WTC11 (cell line): ENCODE measurements at regions not wholly inside any gene's neighbourhood (a gene's known extent, or its start where the extent isn't known, plus 50 kb on each side); places are given as distances from the start of the nearest gene placed in this dataset.
"Not testable (repeated sequence)": the region's sequence is repeated elsewhere in the genome, so short reads cannot be mapped to it uniquely, and the experiment has no call there.

Source experiments
- ATAC-seq: fragments of 200-7000 bp; cut with Tn5 transposase; 2 replicates; pipeline ENCODE4 v1.10.0; 2021; ENCODE audit warnings: mild to moderate bottlenecking, moderate library complexity
- CTCF ChIA-PET: fragments of 300-600 bp; sonication (Branson Sonifier 250); formaldehyde crosslinking; loops from one replicate; lab custom pipeline; 2021; ENCODE audit warnings: antibody characterized with exemption; lab: Charles Lee
- POLR2A ChIA-PET: fragments of 350-600 bp; sonication (Branson Sonifier 250); formaldehyde crosslinking; loops from one replicate; lab custom pipeline; 2021; ENCODE audit warnings: antibody characterized with exemption; lab: Charles Lee
- DNase-seq: peaks from one replicate; pipeline ENCODE4 v3.0.0; 2021; ENCODE audit warnings: low spot score
- H3K27ac Mint-ChIP-seq: 2 replicates; pipeline ENCODE4 v1.8.0; 2021; ENCODE audit warnings: mixed read lengths
- H3K27me3 Mint-ChIP-seq: 2 replicates; pipeline ENCODE4 v1.8.0; 2021; ENCODE audit warnings: low read depth, mild to moderate bottlenecking, moderate library complexity, mixed read lengths
- H3K36me3 Mint-ChIP-seq: 2 replicates; pipeline ENCODE4 v1.8.0; 2021; ENCODE audit warnings: mixed read lengths
- H3K4me1 Mint-ChIP-seq: 2 replicates; pipeline ENCODE4 v1.8.0; 2022; ENCODE audit warnings: mixed read lengths
- H3K4me3 Mint-ChIP-seq: 2 replicates; pipeline ENCODE4 v1.8.0; 2021; ENCODE audit warnings: mild to moderate bottlenecking, moderate library complexity, mixed read lengths
- H3K9me3 Mint-ChIP-seq: 2 replicates; pipeline ENCODE4 v1.8.0; 2021; ENCODE audit warnings: mixed read lengths
- AFF4 ChIP-seq: sonication (generic); formaldehyde crosslinking; IDR thresholded peaks from 2 replicates; pipeline ENCODE4 v1.8.1; 2023; ENCODE audit warnings: mild to moderate bottlenecking, missing genetic modification reagents, borderline replicate concordance
- CREB1 ChIP-seq: sonication (generic); formaldehyde crosslinking; IDR thresholded peaks from 2 replicates; pipeline ENCODE4 v1.8.0; 2023; ENCODE audit warnings: mild to moderate bottlenecking, missing genetic modification reagents
- CTCF ChIP-seq: fragments of 200-600 bp; IDR thresholded peaks from 2 replicates; pipeline ENCODE4 v1.8.0; 2022; ENCODE audit warnings: antibody characterized with exemption
- ETV6 ChIP-seq: sonication (generic); formaldehyde crosslinking; IDR thresholded peaks from 2 replicates; pipeline ENCODE4 v1.8.1; 2022; ENCODE audit warnings: mild to moderate bottlenecking, missing genetic modification reagents
- IRF1 ChIP-seq: sonication (generic); formaldehyde crosslinking; IDR thresholded peaks from 2 replicates; pipeline ENCODE4 v1.8.0; 2023; ENCODE audit warnings: missing genetic modification reagents
- JUN ChIP-seq: sonication (generic); formaldehyde crosslinking; IDR thresholded peaks from 2 replicates; pipeline ENCODE4 v1.8.0; 2023; ENCODE audit warnings: mild to moderate bottlenecking, missing genetic modification reagents
- MXD4 ChIP-seq: fragments of 250-450 bp; sonication (Bioruptor Pico); IDR thresholded peaks from 2 replicates; pipeline ENCODE4 v1.8.0; 2021; ENCODE audit warnings: mild to moderate bottlenecking, moderate library complexity, borderline replicate concordance
- NFATC4 ChIP-seq: fragments of 250-450 bp; sonication (Bioruptor Pico); IDR thresholded peaks from 2 replicates; pipeline ENCODE4 v1.9.0; 2021; ENCODE audit warnings: mild to moderate bottlenecking
- NR2C2 ChIP-seq: sonication (generic); formaldehyde crosslinking; IDR thresholded peaks from 2 replicates; pipeline ENCODE4 v1.8.0; 2022; ENCODE audit warnings: mild to moderate bottlenecking, missing genetic modification reagents
- PREB ChIP-seq: sonication (generic); formaldehyde crosslinking; IDR thresholded peaks from 2 replicates; pipeline ENCODE4 v1.8.1; 2022; ENCODE audit warnings: mild to moderate bottlenecking, missing genetic modification reagents, moderate library complexity, borderline replicate concordance
- SOX15 ChIP-seq: fragments of 250-450 bp; sonication (Bioruptor Pico); IDR thresholded peaks from 2 replicates; pipeline ENCODE4 v1.9.0; 2021; ENCODE audit warnings: mild to moderate bottlenecking
- TEAD4 ChIP-seq: sonication (generic); formaldehyde crosslinking; IDR thresholded peaks from 2 replicates; pipeline ENCODE4 v1.8.0; 2022; ENCODE audit warnings: mild to moderate bottlenecking, missing genetic modification reagents
- ZBTB21 ChIP-seq: sonication (generic); formaldehyde crosslinking; IDR thresholded peaks from 2 replicates; pipeline ENCODE4 v1.8.1; 2023; ENCODE audit warnings: mild to moderate bottlenecking, missing genetic modification reagents, borderline replicate concordance
- ZNF232 ChIP-seq: sonication (generic); formaldehyde crosslinking; IDR thresholded peaks from 2 replicates; pipeline ENCODE4 v1.8.0; 2022; ENCODE audit warnings: mild to moderate bottlenecking, missing genetic modification reagents
- ZNF317 ChIP-seq: sonication (generic); formaldehyde crosslinking; IDR thresholded peaks from 2 replicates; pipeline ENCODE4 v1.8.1; 2023; ENCODE audit warnings: low read depth, mild to moderate bottlenecking, moderate library complexity, missing genetic modification reagents, borderline replicate concordance
- ZNF396 ChIP-seq: fragments of 250-450 bp; sonication (Bioruptor Pico); IDR thresholded peaks from 2 replicates; pipeline ENCODE4 v1.8.0; 2021; ENCODE audit warnings: mild to moderate bottlenecking, moderate library complexity, borderline replicate concordance
- ZNF512 ChIP-seq: sonication (generic); formaldehyde crosslinking; IDR thresholded peaks from 2 replicates; pipeline ENCODE4 v1.8.1; 2022; ENCODE audit warnings: missing genetic modification reagents, borderline replicate concordance
- ZNF532 ChIP-seq: fragments of 250-450 bp; sonication (Bioruptor Pico); IDR thresholded peaks from 2 replicates; pipeline ENCODE4 v1.9.0; 2021; ENCODE audit warnings: mild to moderate bottlenecking, borderline replicate concordance

- ATAC-seq (no peak), DNase-seq (no peak)
- Mint-ChIP-seq H3K4me1 (peaks cover 1% of the 10 kb centered on the region; the same call in 1 of the 2 replicates), H3K27me3 (peaks cover 5% of the 10 kb centered on the region; the same call in 1 of the 2 replicates), H3K27ac (no peak overlapping the region), H3K4me3 (no peak overlapping the region), H3K9me3 (peaks cover 49% of the 10 kb centered on the region), H3K36me3 (peaks cover 53% of the 10 kb centered on the region)
- ChIA-PET POLR2A (no interaction called here), CTCF (no interaction called here)
- no peak for TF ChIP-seq CREB1 (CRISPR knock-in tag)
- no peak for TF ChIP-seq ZNF232 (CRISPR knock-in tag)
- TF ChIP-seq TEAD4 (CRISPR knock-in tag): no peak
- no peak for TF ChIP-seq ZNF396 (CRISPR knock-in tag)
- TF ChIP-seq AFF4 (CRISPR knock-in tag): no peak
- no peak for TF ChIP-seq SOX15 (CRISPR knock-in tag)
- TF ChIP-seq ZBTB21 (CRISPR knock-in tag): no peak
- TF ChIP-seq NFATC4 (CRISPR knock-in tag): no peak
- no peak for TF ChIP-seq PREB (CRISPR knock-in tag)
- no peak for TF ChIP-seq ZNF317 (CRISPR knock-in tag)
- TF ChIP-seq CTCF: no peak
- no peak for TF ChIP-seq NR2C2 (CRISPR knock-in tag)
- TF ChIP-seq MXD4: no peak
- TF ChIP-seq ZNF512: no peak
- TF ChIP-seq JUN (CRISPR knock-in tag): no peak
- no peak for TF ChIP-seq IRF1 (CRISPR knock-in tag)
- TF ChIP-seq ETV6 (CRISPR knock-in tag): no peak
Measured at GRCh38 chr17:53462393-53462811, 360.3 kb upstream of the KIF2B start.

GRCh38 chr17:53455943-53456342, 366.8 kb upstream of the KIF2B start:
- peak; percentile 59 for ATAC-seq
- DNase-seq, CTCF ChIA-PET, POLR2A ChIA-PET, H3K27me3 Mint-ChIP-seq, H3K4me3 Mint-ChIP-seq: not testable (repeated sequence)
- peaks cover 43% of the 10 kb centered on the region for H3K36me3 Mint-ChIP-seq
- peak overlapping the region; percentile 96 for H3K27ac Mint-ChIP-seq
- 0 out of 2 replicates have a peak, but pooled peaks have one; percentile 40 for TF ChIP-seq ZNF532 (CRISPR knock-in tag)
- H3K9me3 Mint-ChIP-seq: peaks cover 47% of the 10 kb centered on the region
- peaks cover 42% of the 10 kb centered on the region for H3K4me1 Mint-ChIP-seq
